ENCODE measurements at regions not wholly inside any gene's neighbourhood (a gene's known extent, or its start where the extent isn't known, plus 50 kb on each side); places are given as distances from the start of the nearest gene placed in this dataset.

GRCh38 chr1:30038134-30039025, 685.0 kb downstream of the MATN1 start:
- no peaks in the 10 kb centered on the region for H3K36me3 ChIP-seq
- no peak overlapping the region for H3K27ac ChIP-seq
- H3K4me3 Mint-ChIP-seq = no peak overlapping the region
- no peak overlapping the region for H2AFZ ChIP-seq (replicated peaks)
- H3K9ac ChIP-seq = no peak overlapping the region
- no peaks in the 10 kb centered on the region for H3F3A ChIP-seq (ENCODE audit: low read depth)
- H3K27me3 Mint-ChIP-seq (ENCODE audit: insufficient read depth, low read depth) = peaks cover 8% of the 10 kb centered on the region
- H3K36me3 Mint-ChIP-seq = no peaks in the 10 kb centered on the region
- no peak for TF ChIP-seq CTCF (IDR thresholded peaks at IDR 0.05)
- TF ChIP-seq EZH2phosphoT487 (IDR thresholded peaks at IDR 0.05) = no peak
- TF ChIP-seq EZH2 (IDR thresholded peaks at IDR 0.05) = no peak
- H3K27me3 ChIP-seq = no peaks in the 10 kb centered on the region
- H4K20me1 ChIP-seq (ENCODE audit: low read depth) = no peaks in the 10 kb centered on the region
- H3K27ac Mint-ChIP-seq = no peak overlapping the region
- no peaks in the 10 kb centered on the region for H3K4me1 Mint-ChIP-seq
- no peaks in the 10 kb centered on the region for H3K79me2 ChIP-seq (ENCODE audit: low read depth)
- DNase-seq (ENCODE audit: low spot score) = no peak
- peaks cover 3% of the 10 kb centered on the region for H3K9me3 Mint-ChIP-seq
- H3K4me3 ChIP-seq = no peak overlapping the region
- H3K9me3 ChIP-seq (ENCODE audit: low read depth) = no peaks in the 10 kb centered on the region
- H3K4me2 ChIP-seq = no peak overlapping the region
- H3K4me1 ChIP-seq = no peaks in the 10 kb centered on the region

- Histone ChIP-seq H3K4me2 (no peak overlapping the region), H3K9ac (no peak overlapping the region), H3K27me3 (no peaks in the 10 kb centered on the region), H3F3A (ENCODE audit: low read depth) (no peaks in the 10 kb centered on the region), H3K4me3 (no peak overlapping the region), H2AFZ (replicated peaks) (no peak overlapping the region), H3K27ac (no peak overlapping the region), H4K20me1 (ENCODE audit: low read depth) (no peaks in the 10 kb centered on the region), H3K36me3 (no peaks in the 10 kb centered on the region), H3K9me3 (ENCODE audit: low read depth) (no peaks in the 10 kb centered on the region), H3K79me2 (ENCODE audit: low read depth) (no peaks in the 10 kb centered on the region), H3K4me1 (no peaks in the 10 kb centered on the region)
- no peak overlapping the region for H3K4me3 Mint-ChIP-seq
- peaks cover 5% of the 10 kb centered on the region for H3K9me3 Mint-ChIP-seq
- TF ChIP-seq EZH2 (IDR thresholded peaks at IDR 0.05) = no peak
- no peak for TF ChIP-seq CTCF (IDR thresholded peaks at IDR 0.05)
- no peak for TF ChIP-seq EZH2phosphoT487 (IDR thresholded peaks at IDR 0.05)
- no peaks in the 10 kb centered on the region for H3K36me3 Mint-ChIP-seq
- no peaks in the 10 kb centered on the region for H3K4me1 Mint-ChIP-seq
- no peak for DNase-seq (ENCODE audit: low spot score)
- H3K27me3 Mint-ChIP-seq (ENCODE audit: insufficient read depth, low read depth) = peaks cover 9% of the 10 kb centered on the region
- H3K27ac Mint-ChIP-seq = no peak overlapping the region
Measured at GRCh38 chr1:30037251-30038118, 685.9 kb downstream of the MATN1 start.

- Histone ChIP-seq H3K4me1 (no peaks in the 10 kb centered on the region), H3K36me3 (no peaks in the 10 kb centered on the region), H3K4me3 (no peak overlapping the region), H3K79me2 (ENCODE audit: low read depth) (no peaks in the 10 kb centered on the region), H3F3A (ENCODE audit: low read depth) (no peaks in the 10 kb centered on the region), H3K4me2 (no peak overlapping the region), H3K27ac (no peak overlapping the region), H3K9me3 (ENCODE audit: low read depth) (no peaks in the 10 kb centered on the region), H4K20me1 (ENCODE audit: low read depth) (no peaks in the 10 kb centered on the region), H3K9ac (no peak overlapping the region), H3K27me3 (no peaks in the 10 kb centered on the region), H2AFZ (replicated peaks) (no peak overlapping the region)
- Mint-ChIP-seq H3K27ac (no peak overlapping the region), H3K9me3 (peaks cover 7% of the 10 kb centered on the region), H3K4me3 (no peak overlapping the region), H3K4me1 (no peaks in the 10 kb centered on the region), H3K36me3 (no peaks in the 10 kb centered on the region), H3K27me3 (ENCODE audit: insufficient read depth, low read depth) (peaks cover 9% of the 10 kb centered on the region)
- no peak for DNase-seq (ENCODE audit: low spot score)
- TF ChIP-seq EZH2 (IDR thresholded peaks at IDR 0.05) (no peak), CTCF (IDR thresholded peaks at IDR 0.05) (no peak), EZH2phosphoT487 (IDR thresholded peaks at IDR 0.05) (no peak)
Measured at GRCh38 chr1:30036666-30037065, 686.7 kb downstream of the MATN1 start.

Measured in neural progenitor cell (in vitro differentiated cells).